Motor neuron (in vitro differentiated cells): ENCODE measurements at regions not wholly inside any gene's neighbourhood (a gene's known extent, or its start where the extent isn't known, plus 50 kb on each side); places are given as distances from the start of the nearest gene placed in this dataset.
A peak's percentile ranks its signal among the peaks of the same experiment; 100 is the strongest.

Experiments used
- ATAC-seq, 8 experiments: fragments of 200-7000 bp; cut with Tn5 transposase; replicated peaks in 6 of 8; 2 replicates each; pipeline ENCODE4 v1.8.0; 2021; ENCODE audit warnings: mild to moderate bottlenecking in 8 of 8, moderate library complexity in 8 of 8
- H3K27ac ChIP-seq, 2 donors: fragments of 250-450 bp; sonication (Bioruptor Pico); 2 replicates each; pipeline ENCODE4 v1.9.0; 2021; ENCODE audit warnings: antibody characterized with exemption in 2 of 2, mild to moderate bottlenecking in 2 of 2, moderate library complexity in 1 of 2
- H3K4me1 ChIP-seq, 2 donors: fragments of 250-450 bp; sonication (Bioruptor Pico); replicated peaks in 1 of 2; 2 replicates each; pipeline ENCODE4 v1.6.1; 2021; ENCODE audit warnings: antibody characterized with exemption in 2 of 2, mild to moderate bottlenecking in 2 of 2, moderate library complexity in 1 of 2
- H3K4me3 ChIP-seq, 5 donors: fragments of 250-450 bp; sonication (Bioruptor Pico); 2 replicates each; pipeline ENCODE4 v1.9.0; 2021; ENCODE audit warnings: antibody characterized with exemption in 5 of 5, mild to moderate bottlenecking in 5 of 5, moderate library complexity in 4 of 5
- WGBS, 10 experiments: fragments of 450-650 bp; shearing (Covaris generic); methylation state at CpG; one replicate each; pipeline ENCODE4 v1.0.0; 2022; 5-methylcytosine and 5-hydroxymethylcytosine counted together
- in situ Hi-C, 9 experiments: fragments of 400-800 bp; cut with MboI; loops; one replicate each; pipeline ENCODE4 v1.15.0; 2021; ENCODE audit warnings: low sequenced_read_pairs in 9 of 9, low pct_unique_long_range_greater_than_20kb in 2 of 9; ENCODE audit not compliant: unreplicated experiment in 9 of 9

- Histone ChIP-seq H3K4me3 (no peak overlapping the region), H3K27ac (no peak overlapping the region), H3K4me1 (no peaks in the 10 kb centered on the region)
- in situ Hi-C loops = no loop called here
- no peak for ATAC-seq
Observed at GRCh38 chr20:39188266-39188765, 226.2 kb downstream of the DHX35 start.

- WGBS, 10 experiments = 0 to 40% (median 13%) methylated on average over 1 to 2 of the region's 2 CpGs; no CpG with 5 or more reads in 4 of the 10 experiments
- ATAC-seq = no peak
- Histone ChIP-seq H3K27ac (no peak overlapping the region), H3K4me3 (no peak overlapping the region), H3K4me1 (no peaks in the 10 kb centered on the region)
- in situ Hi-C loops = no loop called here
Observed at GRCh38 chr20:39181490-39181889, 219.3 kb downstream of the DHX35 start.

DNA sequence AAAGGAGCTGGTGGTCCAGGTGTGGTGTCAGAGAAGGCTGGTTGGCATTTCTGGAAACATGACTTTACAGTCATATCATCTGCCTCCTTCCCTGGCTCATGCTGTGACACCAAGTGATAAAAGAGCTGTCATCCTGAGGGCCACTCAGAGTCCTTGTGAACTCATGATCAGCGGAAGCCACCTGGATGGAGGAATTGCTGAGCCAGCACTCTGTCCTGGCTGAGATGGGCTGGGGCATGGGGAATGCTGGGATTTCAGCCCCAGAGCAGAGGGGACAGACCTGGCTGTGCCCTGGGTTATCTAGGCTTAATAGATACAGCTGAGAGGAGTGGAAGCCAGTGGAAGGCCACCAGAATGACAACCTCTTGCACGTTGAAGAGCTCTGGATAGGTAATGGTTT, 214.3 kb downstream of the DHX35 start:
- Histone ChIP-seq H3K4me1 (no peaks in the 10 kb centered on the region), H3K4me3 (no peak overlapping the region), H3K27ac (no peak overlapping the region)
- ATAC-seq = no peak
- in situ Hi-C loops = no loop called here
- 80 to 100% (median 86%) methylated on average over 1 to 2 of the region's 2 CpGs; no CpG with 5 or more reads in 7 of the 10 experiments for whole genome bisulfite sequencing, 10 experiments

GRCh38 chr20:39170896-39171463, 208.8 kb downstream of the DHX35 start:
- WGBS, 10 experiments = 0 to 100% (median 40%) methylated on average over 1 to 2 of the region's 2 CpGs; no CpG with 5 or more reads in 6 of the 10 experiments
- no peak for ATAC-seq
- in situ Hi-C loops = no loop called here
- no peaks in the 10 kb centered on the region for H3K4me1 ChIP-seq
- no peak overlapping the region for H3K4me3 ChIP-seq
- no peak overlapping the region for H3K27ac ChIP-seq

- no peak for ATAC-seq
- 16 to 100% (median 85%) methylated on average over 1 to 6 of the region's 6 CpGs; no CpG with 5 or more reads in 1 of the 10 experiments for WGBS, 10 experiments
- in situ Hi-C loops = no loop called here
- H3K4me1 ChIP-seq = no peaks in the 10 kb centered on the region
- no peak overlapping the region for H3K4me3 ChIP-seq
- H3K27ac ChIP-seq = no peak overlapping the region
Observed at GRCh38 chr20:39165099-39165498, 203.0 kb downstream of the DHX35 start.

GRCh38 chr20:39164642-39165041, 202.5 kb downstream of the DHX35 start:
- Histone ChIP-seq H3K4me1 (no peaks in the 10 kb centered on the region), H3K27ac (no peak overlapping the region), H3K4me3 (no peak overlapping the region)
- peak in 4 of 8 experiments; percentile 36 to 45 (median 42) for ATAC-seq
- in situ Hi-C loops = no loop called here
- WGBS, 10 experiments = 5 to 90% (median 40%) methylated on average over 1 to 2 of the region's 2 CpGs; no CpG with 5 or more reads in 1 of the 10 experiments

DNA sequence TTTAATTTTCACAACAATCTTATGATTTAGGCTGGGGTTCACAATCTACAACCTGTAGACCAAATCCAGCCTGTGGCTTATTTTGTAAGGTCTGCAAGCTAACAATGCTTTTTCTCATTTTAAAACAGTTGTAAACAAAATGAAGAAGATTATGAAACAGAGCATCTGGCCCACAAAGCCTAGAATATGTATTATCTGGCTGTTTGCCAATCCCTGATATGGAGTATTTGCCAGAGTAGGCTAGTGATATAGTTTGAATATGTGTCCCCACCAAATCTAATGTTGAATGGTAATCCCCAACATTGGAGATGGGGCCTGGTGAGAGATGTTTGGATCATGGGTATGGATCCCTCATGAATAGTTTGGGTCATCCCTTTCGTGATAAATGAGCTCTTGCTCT, 201.8 kb downstream of the DHX35 start:
- in situ Hi-C loops = no loop called here
- no peak overlapping the region for H3K4me3 ChIP-seq
- no peak overlapping the region for H3K27ac ChIP-seq
- no peaks in the 10 kb centered on the region for H3K4me1 ChIP-seq
- no peak for ATAC-seq
- 20 to 88% (median 60%) methylated on average over 1 of the region's 1 CpG; no CpG with 5 or more reads in 6 of the 10 experiments for WGBS, 10 experiments

- Histone ChIP-seq H3K4me3 (no peak overlapping the region), H3K27ac (no peak overlapping the region), H3K4me1 (no peaks in the 10 kb centered on the region)
- 0 to 60% (median 27%) methylated on average over 1 of the region's 1 CpG; no CpG with 5 or more reads in 6 of the 10 experiments for WGBS, 10 experiments
- in situ Hi-C loops = no loop called here
- ATAC-seq = peak in 2 of 8 experiments; percentile 53 to 86
Observed at GRCh38 chr20:39161900-39162299, 199.8 kb downstream of the DHX35 start.

DNA sequence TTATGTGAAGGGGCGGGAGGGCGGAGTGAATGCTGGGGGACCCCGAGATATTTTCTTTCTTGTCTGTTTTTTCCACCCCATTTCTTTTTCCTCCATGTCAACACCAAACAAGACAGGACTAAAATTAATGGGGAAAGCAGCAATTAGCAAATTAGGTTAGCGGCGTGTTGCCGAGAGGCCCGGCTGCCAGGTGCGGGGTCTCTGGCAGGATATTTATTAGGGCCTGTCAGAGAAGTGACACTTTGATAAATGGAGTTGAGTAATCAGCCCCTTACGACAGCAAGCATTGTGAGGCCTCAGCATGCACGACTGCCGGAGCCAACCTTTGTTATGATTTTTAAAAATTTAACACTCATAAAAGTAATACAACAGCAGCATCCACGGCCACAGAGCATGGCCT, 193.8 kb downstream of the DHX35 start:
- 7 to 61% (median 26%) methylated on average over 1 to 10 of the region's 12 CpGs; no CpG with 5 or more reads in 1 of the 10 experiments for WGBS, 10 experiments
- no peak overlapping the region for H3K4me3 ChIP-seq

GRCh38 chr20:39152742-39153141, 190.6 kb downstream of the DHX35 start:
- in situ Hi-C loops = no loop called here
- H3K4me3 ChIP-seq = no peak overlapping the region
- 50 to 100% (median 83%) methylated on average over 1 of the region's 1 CpG; no CpG with 5 or more reads in 5 of the 10 experiments for WGBS, 10 experiments
- no peak for ATAC-seq
- peaks cover 12 to 15% of the 10 kb centered on the region in 2 donors for H3K4me1 ChIP-seq
- no peak overlapping the region for H3K27ac ChIP-seq

More for the DNA sequence above, 193.8 kb downstream of the DHX35 start:
- ATAC-seq = peak in 4 of 8 experiments; percentile 18 to 64 (median 39)
- peaks cover 10 to 15% of the 10 kb centered on the region in 2 donors for H3K4me1 ChIP-seq
- in situ Hi-C loops = no loop called here
- no peak overlapping the region for H3K27ac ChIP-seq

- 0 to 100% (median 63%) methylated on average over 1 to 4 of the region's 4 CpGs; no CpG with 5 or more reads in 5 of the 10 experiments for WGBS, 10 experiments
- in situ Hi-C loops = no loop called here
- Histone ChIP-seq H3K4me1 (peaks cover 12 to 15% of the 10 kb centered on the region in 2 donors), H3K4me3 (no peak overlapping the region), H3K27ac (no peak overlapping the region)
- no peak for ATAC-seq
Observed at GRCh38 chr20:39152126-39152525, 190.0 kb downstream of the DHX35 start.

DNA sequence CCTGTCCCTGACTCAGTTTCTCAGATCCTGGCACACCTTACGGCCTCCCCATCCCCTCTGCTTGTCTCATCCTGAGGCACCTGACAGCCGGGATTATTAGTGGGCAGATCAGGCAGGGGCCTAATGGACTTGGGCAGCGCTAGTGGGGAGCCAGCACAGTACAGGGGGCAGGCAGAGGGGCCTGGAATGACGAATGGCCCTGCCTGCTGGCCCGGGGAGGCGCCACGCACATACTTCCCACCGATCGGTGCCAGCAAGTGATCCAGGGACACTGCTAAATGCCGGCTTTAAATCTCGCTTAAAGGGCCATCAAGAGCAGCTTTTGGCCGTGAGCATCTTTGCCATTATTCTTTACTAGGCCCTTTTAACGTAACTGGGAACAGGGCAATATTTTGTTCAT, 188.4 kb downstream of the DHX35 start:
- WGBS, 10 experiments = 66 to 76% (median 69%) methylated on average over 3 to 11 of the region's 13 CpGs; no CpG with 5 or more reads in 6 of the 10 experiments
- Histone ChIP-seq H3K4me3 (no peak overlapping the region), H3K27ac (no peak overlapping the region), H3K4me1 (peaks cover 4 to 6% of the 10 kb centered on the region in 2 donors)
- in situ Hi-C loops = no loop called here
- peak in 3 of 8 experiments; percentile 64 to 88 (median 81) for ATAC-seq

- Histone ChIP-seq H3K27ac (no peak overlapping the region), H3K4me1 (peaks cover 7 to 10% of the 10 kb centered on the region in 2 donors), H3K4me3 (no peak overlapping the region)
- ATAC-seq = no peak
- 0 to 83% (median 25%) methylated on average over 1 to 2 of the region's 2 CpGs; no CpG with 5 or more reads in 1 of the 10 experiments for WGBS, 10 experiments
- in situ Hi-C loops = no loop called here
Observed at GRCh38 chr20:39146394-39146793, 184.2 kb downstream of the DHX35 start.

- 0 to 100% (median 54%) methylated on average over 1 to 2 of the region's 2 CpGs; no CpG with 5 or more reads in 3 of the 10 experiments for WGBS, 10 experiments
- peaks cover 7% of the 10 kb centered on the region in 2 donors for H3K4me1 ChIP-seq
- no peak for ATAC-seq
- no peak overlapping the region for H3K27ac ChIP-seq
- in situ Hi-C loops = no loop called here
- no peak overlapping the region for H3K4me3 ChIP-seq
Observed at GRCh38 chr20:39145921-39146320, 183.8 kb downstream of the DHX35 start.
